IPS-NIHi11 (cell line): ENCODE measurements at regions not wholly inside any gene's neighbourhood (a gene's known extent, or its start where the extent isn't known, plus 50 kb on each side); places are given as distances from the start of the nearest gene placed in this dataset.
"Not testable (repeated sequence)": the region's sequence is repeated elsewhere in the genome, so short reads cannot be mapped to it uniquely, and the experiment has no call there.

Source experiments
- DNase-seq: peaks from one replicate; pipeline ENCODE4 v3.0.0; 2012; ENCODE audit warnings: mixed read lengths, low spot score

DNA sequence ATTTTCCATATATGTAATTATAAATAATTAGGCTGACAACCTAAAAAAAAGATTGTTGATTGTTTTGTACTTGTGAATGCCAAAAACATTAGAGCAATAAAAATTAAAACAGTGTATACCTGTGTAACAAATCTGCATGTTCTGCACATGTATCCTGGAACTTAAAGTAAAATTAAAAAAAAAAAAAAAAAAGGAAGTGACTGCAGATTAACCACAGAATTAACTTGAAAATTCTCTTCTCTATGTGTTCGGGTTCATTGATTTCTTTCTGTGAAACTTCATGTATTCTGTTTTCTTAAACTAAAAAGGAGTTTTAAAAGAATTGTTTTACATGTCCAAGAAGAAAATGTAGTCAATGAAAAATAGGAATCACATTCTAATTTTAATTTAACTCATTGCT lies 95.7 kb downstream of the FASLG start:
- DNase-seq, result no peak

DNA sequence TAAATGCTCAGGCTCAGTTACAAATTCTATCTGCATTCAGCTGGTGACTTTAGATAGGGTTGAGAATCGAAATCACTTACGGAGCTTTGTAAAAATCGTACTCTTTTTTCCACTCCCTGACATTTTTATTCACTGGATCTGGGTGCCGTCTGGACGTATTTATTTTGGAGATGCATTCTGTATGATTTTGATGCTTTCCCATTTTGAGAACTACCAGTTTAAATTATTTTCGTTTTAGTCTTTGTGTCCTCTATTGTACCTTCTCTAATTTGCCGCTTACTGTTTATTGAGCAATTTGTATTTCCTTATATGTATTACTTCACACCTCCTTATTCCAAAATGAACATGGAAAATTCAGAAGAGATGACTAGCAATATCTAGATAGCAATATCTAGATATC lies 96.2 kb downstream of the FASLG start:
- DNase-seq, result no peak

DNA sequence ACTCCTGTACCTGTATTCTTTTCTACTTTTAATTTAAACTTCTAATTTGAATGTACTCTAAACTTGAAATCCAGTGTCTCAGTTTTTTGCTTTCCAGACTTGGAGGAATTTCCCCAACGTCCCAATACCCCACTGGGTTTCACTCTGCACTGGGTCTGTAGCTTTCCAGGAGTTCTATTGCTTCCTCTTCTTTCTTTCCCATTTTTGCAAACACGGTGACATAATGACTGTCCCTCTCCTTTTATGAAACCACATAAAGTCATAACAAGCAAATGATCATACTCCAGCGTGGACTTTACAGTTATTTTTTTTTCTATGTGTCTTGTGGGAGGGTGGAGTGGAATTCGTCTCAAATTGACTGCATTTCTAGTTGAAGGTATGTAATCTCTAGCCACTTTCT lies 97.1 kb downstream of the FASLG start:
- no peak for DNase-seq

DNA sequence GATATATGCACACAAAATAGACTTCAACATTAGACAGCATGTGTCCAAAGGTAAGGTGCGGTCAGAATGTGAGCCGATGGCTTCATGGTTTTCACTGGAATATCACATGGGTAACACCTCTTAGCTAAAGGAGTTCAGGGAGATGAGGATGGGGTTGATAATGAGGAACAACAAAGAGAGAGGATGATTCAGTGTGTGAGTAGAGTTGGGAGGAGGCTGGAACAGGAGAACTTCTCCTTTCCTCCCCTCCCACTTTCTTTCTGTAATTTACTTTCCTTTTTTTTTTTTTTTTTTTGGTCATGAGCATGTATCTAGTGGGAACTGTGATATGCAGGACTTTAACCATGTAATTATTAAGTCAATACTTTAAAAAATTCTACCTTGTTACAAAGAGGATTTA lies 99.4 kb downstream of the FASLG start:
- DNase-seq, result no peak

DNA sequence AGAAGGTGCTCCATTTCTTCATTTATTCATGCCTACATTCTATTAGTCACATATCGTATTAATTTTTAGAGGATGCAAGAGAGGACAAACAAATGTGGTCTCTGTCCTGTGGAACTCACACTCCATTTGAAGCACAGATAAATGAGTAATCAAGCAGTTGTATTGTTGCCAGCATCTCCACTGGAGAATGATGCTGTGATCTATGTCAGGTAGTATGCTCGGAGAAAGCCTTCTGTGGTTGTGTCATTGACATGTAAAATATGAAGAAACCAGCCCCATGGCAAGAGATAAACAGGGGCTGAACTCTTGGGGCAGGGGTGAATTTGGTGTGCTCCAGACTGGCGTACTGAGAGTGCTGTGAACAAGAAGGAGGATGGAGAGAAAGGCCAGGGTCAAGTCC lies 101.2 kb downstream of the FASLG start:
- no peak for DNase-seq

DNA sequence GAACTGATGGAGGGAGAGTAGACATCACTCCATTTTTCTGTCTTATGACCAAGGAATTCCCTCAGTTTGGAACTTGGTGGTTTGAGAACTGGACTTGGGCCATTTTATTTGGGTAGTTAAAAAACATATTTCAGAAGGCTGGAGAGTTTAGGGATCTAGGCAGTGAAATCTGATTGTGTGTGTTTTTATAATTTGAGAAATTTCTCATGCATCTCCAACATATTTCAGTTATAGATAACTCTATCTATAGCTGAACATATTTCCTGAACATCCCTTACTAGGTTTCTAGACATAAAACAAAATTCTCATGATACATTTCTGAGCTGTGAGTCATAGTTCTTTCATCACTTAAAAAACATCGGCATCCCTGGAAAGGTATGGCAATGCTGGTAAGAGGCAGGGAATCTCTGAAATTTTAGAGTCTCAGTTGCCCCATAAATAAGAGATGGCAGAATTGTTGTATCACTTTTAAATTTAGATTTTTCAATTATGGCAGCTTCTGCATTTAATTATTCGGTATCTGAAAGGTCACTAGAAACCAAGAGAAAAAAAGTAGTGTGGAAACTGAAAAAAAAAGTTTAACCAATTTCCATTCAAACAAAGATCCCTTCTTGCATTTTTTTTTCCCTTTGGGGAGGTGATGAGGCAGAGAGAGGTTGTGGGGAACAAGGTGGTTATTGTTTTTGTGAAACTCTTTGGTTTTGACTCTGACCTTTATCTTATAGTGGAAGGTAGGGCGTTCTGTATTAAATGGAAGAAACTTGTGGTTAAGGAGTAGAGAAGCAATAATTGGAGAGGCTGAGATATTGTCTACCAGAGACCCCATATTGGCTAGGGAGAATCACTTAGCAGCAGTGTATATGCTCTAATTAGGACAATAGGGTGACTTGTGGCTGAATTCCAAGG lies 102.9 kb downstream of the FASLG start:
- DNase-seq, result no peak

DNA sequence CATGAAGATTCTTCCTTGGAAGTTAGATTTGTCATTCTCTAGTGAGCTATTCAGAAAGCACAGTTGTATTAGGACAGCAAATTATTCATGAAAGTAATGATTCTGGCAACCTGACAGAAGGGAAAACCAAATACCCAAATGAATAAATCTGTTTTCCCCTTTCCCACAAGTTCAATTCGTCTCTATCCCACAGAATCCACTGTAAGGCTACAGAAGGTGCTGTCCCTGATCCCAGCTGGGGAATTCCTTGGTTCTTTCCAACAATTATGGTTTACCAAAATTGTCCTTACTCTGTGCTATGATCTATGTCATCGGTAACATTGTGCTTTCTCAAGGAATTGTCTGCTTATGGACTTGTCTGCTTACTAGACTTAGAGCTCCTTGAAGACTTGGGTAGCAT lies 104.2 kb downstream of the FASLG start:
- no peak for DNase-seq

DNA sequence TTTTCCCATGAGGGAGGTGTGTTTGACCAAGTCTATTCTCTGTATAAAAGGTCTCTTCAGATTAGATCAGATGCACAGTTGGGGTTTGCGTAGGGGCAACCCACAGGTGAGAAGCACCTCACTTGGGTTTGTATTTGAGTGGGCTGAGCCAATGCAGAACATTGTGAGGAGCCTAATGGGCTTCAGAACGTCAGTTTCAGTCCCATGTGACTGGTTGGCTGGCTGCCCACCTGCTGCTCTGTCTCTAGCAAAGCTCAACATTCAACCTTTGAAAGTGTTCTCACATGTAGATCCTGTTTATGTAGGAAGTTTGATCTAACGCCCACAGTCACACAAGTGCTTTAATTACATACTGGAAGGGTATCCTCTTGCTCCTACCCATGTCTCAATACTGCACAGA lies 105.5 kb downstream of the FASLG start:
- DNase-seq, result no peak

DNA sequence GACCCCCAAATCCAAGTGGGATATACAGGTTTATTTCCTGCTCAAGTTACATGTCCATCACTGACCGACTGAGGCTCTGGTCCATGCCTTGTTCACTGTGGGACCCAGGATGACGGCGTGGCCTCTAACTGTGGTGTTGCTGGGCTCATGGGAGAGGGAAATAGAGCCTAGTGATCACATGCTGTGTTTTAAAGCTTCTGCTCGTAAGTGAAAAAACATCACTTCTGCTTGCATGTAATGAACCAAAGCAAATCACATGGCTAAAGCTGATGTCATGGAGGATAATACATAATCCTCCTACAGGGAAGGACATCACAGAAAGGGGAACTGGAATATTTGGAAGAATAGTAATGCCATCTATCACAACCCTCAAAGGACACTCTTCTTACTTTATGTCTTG lies 107.6 kb downstream of the FASLG start:
- DNase-seq, result no peak

DNA sequence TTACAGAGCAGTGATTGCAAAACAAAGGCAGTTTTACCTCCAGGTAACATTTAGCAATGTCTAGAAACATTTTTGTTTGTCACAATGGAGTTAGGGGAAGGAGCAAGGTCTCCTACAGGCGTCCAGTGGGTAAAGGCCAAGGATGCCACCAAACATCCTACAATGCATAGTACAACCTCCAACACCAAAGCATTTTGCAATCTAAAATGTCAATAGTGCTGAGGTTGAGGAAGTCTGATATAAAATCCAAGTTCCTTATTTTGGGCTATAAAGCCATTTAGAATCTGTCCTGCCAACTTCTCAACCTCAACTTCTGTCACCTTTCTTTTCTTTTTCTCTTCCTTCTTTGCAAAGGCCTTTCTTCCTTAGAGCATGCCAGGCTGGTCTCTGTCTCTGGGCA lies 111.2 kb downstream of the FASLG start:
- no peak for DNase-seq

DNA sequence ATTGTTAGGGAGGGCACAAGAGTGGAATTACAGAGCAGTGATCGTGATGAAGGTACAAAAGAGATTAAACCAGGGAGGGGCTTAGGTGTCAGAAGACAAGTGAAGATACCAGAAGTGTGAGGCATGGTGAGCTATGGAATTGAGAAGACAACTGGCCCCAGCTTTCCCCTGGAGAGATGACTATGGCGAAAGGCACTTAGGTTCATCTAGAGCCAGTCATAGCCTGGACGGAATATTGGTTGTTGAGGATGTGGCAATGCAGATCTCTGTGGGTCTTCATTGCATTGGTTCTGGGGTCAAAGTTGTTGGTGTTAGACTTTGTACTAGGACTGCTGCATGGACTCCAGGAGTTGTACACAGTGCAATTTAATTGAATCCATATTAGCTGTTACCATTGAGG lies 115.7 kb downstream of the FASLG start:
- no peak for DNase-seq

DNA sequence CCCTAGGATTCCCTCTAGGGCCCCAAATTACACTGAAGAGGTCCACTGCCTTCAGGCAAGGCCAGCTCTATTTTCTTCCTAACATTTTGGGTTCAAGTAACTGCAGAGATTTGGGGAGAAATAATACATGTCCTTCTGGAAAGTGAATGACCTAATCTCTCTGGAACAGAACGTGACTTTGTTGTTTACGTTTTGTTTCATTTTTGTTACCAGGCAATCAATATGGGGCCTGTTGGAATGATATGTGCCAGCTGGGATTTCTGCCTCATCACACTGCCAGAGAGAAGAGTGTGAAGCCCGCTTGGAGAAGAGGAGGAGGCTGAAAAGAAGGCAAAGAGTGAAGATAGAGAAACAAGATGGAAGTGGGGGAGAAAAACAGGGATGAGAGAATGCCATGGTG lies 116.7 kb downstream of the FASLG start:
- no peak for DNase-seq

DNA sequence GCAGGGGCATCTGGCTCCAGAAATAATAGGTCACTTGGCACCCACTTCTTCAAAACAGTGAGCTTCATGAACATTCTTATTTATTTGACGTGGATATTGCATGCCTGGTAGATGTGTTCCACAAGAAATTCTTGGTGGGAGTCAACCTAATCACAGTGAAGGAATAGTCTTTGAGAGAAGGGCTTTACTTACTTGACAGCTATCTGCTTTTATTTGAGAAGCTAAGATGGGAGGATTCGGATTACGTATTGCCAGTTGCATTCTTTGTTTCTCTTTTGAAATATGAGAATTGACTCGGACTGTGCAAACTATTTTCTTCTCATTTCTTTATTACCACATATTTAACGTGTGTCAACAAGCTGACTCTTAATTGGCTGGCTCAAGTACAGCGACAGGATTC lies 117.2 kb downstream of the FASLG start:
- DNase-seq, result no peak

DNA sequence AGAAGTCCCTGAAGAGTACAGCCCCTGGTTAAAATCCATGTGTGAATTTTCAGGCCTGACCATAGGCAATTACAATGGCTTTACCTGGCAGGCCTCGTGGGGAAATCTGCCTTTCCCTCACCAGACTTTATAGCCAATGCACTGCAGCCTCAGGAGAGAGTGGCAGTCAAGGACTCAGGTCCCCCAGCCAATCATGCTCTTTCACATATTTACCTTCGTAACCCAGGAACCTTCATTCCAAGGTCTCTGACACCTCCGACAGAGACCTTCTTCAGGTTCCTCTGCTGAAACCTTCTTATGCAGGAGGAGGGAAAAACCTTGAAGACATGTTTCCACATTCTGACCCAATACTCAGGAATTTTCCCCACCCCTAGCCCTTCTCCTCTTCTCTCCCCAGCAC lies 118.9 kb downstream of the FASLG start:
- DNase-seq, result peak; percentile 35

DNA sequence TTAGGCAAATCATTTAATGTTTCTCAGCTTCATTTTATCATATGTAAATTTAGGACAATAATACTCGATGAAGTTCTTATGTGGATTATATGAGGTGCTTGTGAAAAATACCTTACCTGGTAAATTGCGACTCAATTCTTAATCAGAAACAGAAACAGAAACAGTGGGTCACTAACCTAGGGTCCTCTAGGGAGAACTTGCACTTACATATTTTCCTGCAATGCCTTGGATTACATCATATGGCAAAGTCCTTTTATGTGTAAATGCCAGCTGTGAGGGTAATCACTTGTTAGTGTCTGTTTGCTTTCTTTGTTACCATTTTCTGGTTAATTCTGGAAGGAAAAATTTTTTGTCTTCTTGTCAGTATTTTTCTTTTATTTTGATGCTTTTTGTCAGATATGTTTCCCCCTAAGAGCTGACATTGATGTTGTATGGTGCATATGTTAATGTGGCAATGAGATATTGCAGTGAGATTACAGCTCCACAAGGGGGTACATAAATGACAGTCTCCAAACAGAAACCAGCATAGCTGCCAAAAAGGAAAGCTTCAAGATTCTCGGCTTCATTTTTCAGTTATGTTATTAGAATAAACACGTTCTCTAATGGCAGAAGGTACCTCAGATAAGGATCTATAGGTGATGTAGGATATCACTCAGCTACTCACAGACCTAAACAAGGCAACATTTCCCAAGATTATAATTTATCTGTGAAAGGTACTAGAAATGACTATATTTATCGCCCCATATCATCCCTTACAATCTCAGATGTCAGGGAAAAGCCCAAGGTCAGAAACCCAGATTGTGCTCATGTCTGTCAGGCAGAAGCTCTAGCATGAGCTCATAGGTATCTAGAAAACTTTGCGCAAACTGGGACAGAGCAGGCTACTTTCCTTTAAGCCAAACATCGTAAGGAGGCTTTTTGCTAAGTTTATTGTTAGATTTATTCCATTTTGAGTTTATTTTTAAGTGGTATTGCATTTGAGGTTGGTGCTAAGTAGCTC lies 119.9 kb downstream of the FASLG start:
- no peak for DNase-seq

DNA sequence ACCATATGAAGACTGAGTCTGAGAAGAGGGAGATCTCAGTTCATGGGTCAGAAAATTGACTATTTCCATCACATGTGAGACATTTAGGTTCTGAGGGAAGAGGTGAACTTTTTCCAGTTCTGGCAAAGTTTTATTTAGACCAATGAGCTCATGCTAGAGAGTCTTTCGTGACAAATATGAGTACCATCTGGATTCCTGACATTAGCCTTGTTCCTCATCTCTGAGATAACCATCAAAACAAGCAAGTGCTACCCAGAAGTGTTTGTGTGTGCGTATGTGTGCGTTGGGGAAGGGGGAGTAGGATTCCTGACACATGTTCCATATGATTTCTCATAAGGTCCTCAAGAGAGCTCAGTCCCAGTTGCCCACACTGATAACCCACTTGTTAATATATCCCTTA lies 120.6 kb downstream of the FASLG start:
- no peak for DNase-seq

DNA sequence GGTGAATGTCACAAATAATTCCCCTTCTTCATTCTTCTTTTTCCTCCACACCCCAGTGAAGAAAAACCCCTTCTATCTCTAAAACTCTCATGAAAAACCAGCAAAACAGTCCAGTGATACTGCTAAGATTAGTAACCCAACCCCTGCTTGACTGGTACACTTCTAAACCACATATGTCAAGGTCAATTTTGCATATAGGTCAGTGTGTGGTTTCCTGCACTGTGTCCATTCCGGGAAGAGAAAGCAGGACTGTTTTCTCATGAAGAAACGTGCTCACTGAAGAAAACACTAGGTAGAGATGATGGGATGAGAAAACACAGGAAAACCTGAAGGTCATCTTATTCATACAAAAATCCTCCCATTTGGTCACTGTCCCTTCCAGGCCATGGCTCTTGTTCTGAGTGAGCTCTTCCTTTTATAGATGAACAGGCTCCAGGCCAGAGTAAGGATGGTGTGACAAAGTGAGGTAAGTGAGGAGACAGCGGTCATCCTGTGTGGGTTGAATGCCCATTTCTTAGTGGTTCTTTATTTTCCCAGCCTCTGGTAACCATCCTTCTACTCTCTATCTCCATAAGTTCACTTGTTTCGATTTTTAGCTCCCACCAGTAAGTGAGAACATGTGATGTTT lies 122.7 kb downstream of the FASLG start:
- no peak for DNase-seq

DNA sequence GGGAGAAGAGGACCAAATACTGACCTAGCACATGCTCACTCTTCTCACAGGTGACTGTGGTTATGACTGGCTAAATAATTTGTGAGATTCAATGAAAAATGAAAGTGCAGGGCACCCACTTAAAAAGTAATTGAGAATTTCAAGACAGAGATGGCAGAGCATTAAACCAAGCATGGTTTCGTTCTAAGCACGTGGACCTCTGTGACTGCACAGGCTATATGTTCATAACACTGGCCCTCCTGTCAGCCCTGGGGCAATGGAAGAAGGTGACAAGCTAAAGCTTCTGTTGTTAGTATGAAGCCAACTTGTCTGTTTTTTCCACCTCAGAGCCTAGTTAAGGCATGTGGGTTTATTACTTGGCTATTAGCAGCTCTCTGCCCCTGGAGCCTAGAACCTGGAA lies 130.9 kb downstream of the FASLG start:
- no peak for DNase-seq

DNA sequence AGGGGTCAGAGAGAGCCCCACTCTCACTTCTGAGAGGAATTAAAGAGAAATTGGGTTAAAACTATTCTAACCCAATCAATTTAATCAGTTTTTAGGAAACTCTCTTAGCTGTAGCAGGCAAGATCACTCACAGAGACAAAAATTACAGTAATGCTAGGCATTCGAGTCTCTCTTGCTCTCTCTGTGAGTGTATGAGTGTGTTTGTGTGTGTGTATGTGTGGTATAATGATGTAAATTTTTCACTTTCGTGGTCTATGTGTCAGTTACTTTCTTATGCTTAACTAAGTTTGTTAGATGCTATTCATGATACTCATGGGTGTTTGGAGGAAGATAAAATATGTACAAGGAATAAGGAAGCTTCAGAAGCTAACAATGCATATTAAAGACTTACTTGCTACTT lies 131.3 kb downstream of the FASLG start:
- DNase-seq, result no peak

DNA sequence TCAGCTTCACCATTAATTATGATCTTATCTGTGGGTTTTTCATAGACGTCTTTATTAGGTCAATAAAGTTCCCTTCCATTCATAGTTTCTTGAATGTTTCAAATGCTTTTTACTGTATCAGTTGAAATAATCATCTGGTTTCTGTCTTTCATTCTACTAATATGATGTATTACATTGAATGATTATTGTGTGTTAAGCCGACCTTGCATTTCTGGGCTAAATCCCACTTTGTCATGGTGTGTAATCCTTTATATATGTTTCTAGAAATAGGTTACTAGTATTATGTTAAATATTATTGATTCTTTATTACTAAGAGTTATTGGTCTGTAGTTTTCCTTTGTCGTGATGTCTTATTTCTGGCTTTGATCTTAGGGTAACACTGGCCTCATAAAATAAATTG lies 134.9 kb downstream of the FASLG start:
- no peak for DNase-seq

DNA sequence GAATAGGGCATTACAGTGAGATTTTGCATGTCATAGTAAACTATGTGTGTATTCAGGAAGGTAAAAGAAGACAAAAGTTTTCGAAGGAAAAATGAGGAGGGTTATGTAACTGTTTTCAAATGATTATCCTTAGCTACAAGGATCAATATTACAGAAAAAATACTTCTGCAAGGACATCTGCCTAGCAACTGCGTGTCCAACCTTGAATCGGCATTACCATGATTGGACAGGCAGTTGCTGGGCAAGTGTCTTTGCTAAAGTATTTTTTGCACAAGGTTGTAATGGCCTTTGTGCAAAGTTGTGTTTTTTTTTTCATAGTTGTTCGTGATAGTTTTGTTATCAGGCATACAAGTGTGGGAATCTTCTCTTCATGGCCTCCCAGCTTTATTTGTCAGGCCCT lies 136.8 kb downstream of the FASLG start:
- no peak for DNase-seq

DNA sequence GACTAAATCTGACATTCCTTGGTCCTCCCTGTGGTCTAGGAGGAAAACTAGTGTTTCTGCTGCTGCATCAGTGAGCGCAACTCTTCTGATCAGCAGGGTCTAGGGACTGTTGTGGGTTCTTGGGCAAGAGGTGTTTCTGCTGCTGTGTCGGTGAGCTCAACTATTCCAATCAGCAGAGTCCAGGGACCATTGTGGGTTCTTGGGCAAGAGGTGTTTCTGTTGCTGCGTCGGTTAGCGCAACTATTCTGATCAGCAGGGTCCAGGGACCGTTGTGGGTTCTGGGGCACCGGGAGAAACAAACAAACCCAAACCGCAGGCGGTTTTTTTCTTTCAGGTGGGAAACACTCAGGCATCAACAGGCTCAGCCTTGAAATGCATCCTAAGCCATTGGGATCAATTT lies 140.9 kb downstream of the FASLG start:
- not testable (repeated sequence) for DNase-seq
